ENCODE measurements at regions not wholly inside any gene's neighbourhood (a gene's known extent, or its start where the extent isn't known, plus 50 kb on each side); places are given as distances from the start of the nearest gene placed in this dataset.
"Not testable (repeated sequence)": the region's sequence is repeated elsewhere in the genome, so short reads cannot be mapped to it uniquely, and the experiment has no call there.

GRCh38 chr3:163817015-163817414 is 1261.3 kb downstream of the SI start:
- no peak for DNase-seq (ENCODE audit: low read depth)

- DNase-seq (ENCODE audit: low read depth) = no peak
These were observed 1264.4 kb downstream of the SI start for GRCh38 chr3:163813935-163814334.

GRCh38 chr3:163812006-163812405 is 1266.3 kb downstream of the SI start:
- DNase-seq (ENCODE audit: low read depth) = no peak

- DNase-seq (ENCODE audit: low read depth) = no peak
These were observed 1268.7 kb downstream of the SI start for GRCh38 chr3:163809540-163809993.

GRCh38 chr3:163786416-163786815 is 1291.9 kb downstream of the SI start:
- DNase-seq (ENCODE audit: low read depth) = no peak

GRCh38 chr3:163785693-163786092 is 1292.6 kb downstream of the SI start:
- no peak for DNase-seq (ENCODE audit: low read depth)

- DNase-seq (ENCODE audit: low read depth) = no peak
These were observed 1298.6 kb downstream of the SI start for GRCh38 chr3:163779396-163780344.

GRCh38 chr3:163776743-163777142 is 1301.6 kb downstream of the SI start:
- DNase-seq (ENCODE audit: low read depth) = no peak

- DNase-seq (ENCODE audit: low read depth) = no peak
These were observed 1305.2 kb downstream of the SI start for GRCh38 chr3:163773136-163773535.

GRCh38 chr3:163768048-163768447 is 1310.2 kb downstream of the SI start:
- no peak for DNase-seq (ENCODE audit: low read depth)

- no peak for DNase-seq (ENCODE audit: low read depth)
These were observed 1312.2 kb downstream of the SI start for GRCh38 chr3:163766112-163766511.

- DNase-seq (ENCODE audit: low read depth) = no peak
These were observed 1325.3 kb downstream of the SI start for GRCh38 chr3:163753033-163753432.

- DNase-seq (ENCODE audit: low read depth) = no peak
These were observed 1333.1 kb downstream of the SI start for GRCh38 chr3:163745204-163745603.

GRCh38 chr3:163735394-163735793 is 1342.9 kb downstream of the SI start:
- no peak for DNase-seq (ENCODE audit: low read depth)

GRCh38 chr3:163730684-163731083 is 1347.6 kb downstream of the SI start:
- no peak for DNase-seq (ENCODE audit: low read depth)

- no peak for DNase-seq (ENCODE audit: low read depth)
These were observed 1352.2 kb downstream of the SI start for GRCh38 chr3:163726125-163726524.

- DNase-seq (ENCODE audit: low read depth) = no peak
These were observed 1355.9 kb downstream of the SI start for GRCh38 chr3:163722405-163722804.

GRCh38 chr3:163721596-163721995 is 1356.7 kb downstream of the SI start:
- no peak for DNase-seq (ENCODE audit: low read depth)

GRCh38 chr3:163717377-163717776 is 1360.9 kb downstream of the SI start:
- DNase-seq (ENCODE audit: low read depth) = no peak

GRCh38 chr3:163708428-163708827 is 1369.9 kb downstream of the SI start:
- no peak for DNase-seq (ENCODE audit: low read depth)

GRCh38 chr3:163707659-163708058 is 1370.6 kb downstream of the SI start:
- no peak for DNase-seq (ENCODE audit: low read depth)

GRCh38 chr3:163698221-163698620 is 1380.1 kb downstream of the SI start:
- not testable (repeated sequence) for DNase-seq (ENCODE audit: low read depth)

- no peak for DNase-seq (ENCODE audit: low read depth)
These were observed 1385.8 kb downstream of the SI start for GRCh38 chr3:163692494-163692893.

- no peak for DNase-seq (ENCODE audit: low read depth)
These were observed 1393.6 kb downstream of the SI start for GRCh38 chr3:163684651-163685050.
